Skeletal muscle tissue (tissue), 3 donors: ENCODE measurements at regions not wholly inside any gene's neighbourhood (a gene's known extent, or its start where the extent isn't known, plus 50 kb on each side); places are given as distances from the start of the nearest gene placed in this dataset.
"Not testable (repeated sequence)": the region's sequence is repeated elsewhere in the genome, so short reads cannot be mapped to it uniquely, and the experiment has no call there.

ENCODE experiments used
- H3K27ac ChIP-seq: one replicate; pipeline ENCODE4 v1.7.0; 2013; ENCODE audit warnings: mild to moderate bottlenecking, low read depth, low read length, inconsistent platforms
- H3K27me3 ChIP-seq, 3 donors: one replicate each; pipeline ENCODE4 v1.7.0; 2013; ENCODE audit warnings: low read length in 3 of 3; ENCODE audit not compliant: control insufficient read depth in 3 of 3, insufficient read depth in 3 of 3
- H3K36me3 ChIP-seq, 3 donors: one replicate each; pipeline ENCODE4 v1.7.0; 2013; ENCODE audit warnings: low read length in 3 of 3; ENCODE audit not compliant: control insufficient read depth in 3 of 3, insufficient read depth in 3 of 3
- H3K4me1 ChIP-seq, 3 donors: one replicate each; pipeline ENCODE4 v1.7.0; 2013; ENCODE audit warnings: low read length in 3 of 3, mild to moderate bottlenecking in 3 of 3; ENCODE audit not compliant: control insufficient read depth in 3 of 3, insufficient read depth in 3 of 3
- H3K4me3 ChIP-seq, 3 donors: one replicate each; pipeline ENCODE4 v1.7.0; 2013; ENCODE audit warnings: low read length in 3 of 3
- H3K9ac ChIP-seq, 3 donors: one replicate each; pipeline ENCODE4 v1.7.0; 2013; ENCODE audit warnings: low read length in 3 of 3, mild to moderate bottlenecking in 3 of 3, moderate library complexity in 2 of 3, low read depth in 1 of 3
- H3K9me3 ChIP-seq, 3 donors: one replicate each; pipeline ENCODE4 v1.7.0; 2013; ENCODE audit warnings: low read length in 3 of 3; ENCODE audit not compliant: control insufficient read depth in 3 of 3
- donor health status: Osteomylitis.

DNA sequence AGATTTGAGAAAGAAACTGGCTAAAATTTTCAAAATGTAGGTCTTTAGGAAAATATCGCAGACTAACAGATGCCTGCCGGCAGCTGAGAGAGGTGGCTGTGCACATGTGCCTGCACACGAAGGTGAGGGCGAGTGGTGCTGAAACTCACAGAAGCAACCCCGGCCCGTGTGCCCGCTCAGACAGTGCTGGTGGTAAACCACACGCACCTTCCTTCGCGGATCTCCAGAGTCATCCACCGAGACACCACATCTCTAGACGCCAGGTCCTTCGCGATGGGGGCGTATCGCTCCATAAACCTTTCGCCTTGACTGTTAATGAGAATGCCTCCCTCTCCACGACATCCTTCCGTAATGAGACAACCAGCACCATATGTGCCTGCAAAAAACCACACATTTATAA, 68.5 kb upstream of the TNK2 start:
- not testable (repeated sequence) for H3K27ac ChIP-seq, H3K4me1 ChIP-seq, H3K9ac ChIP-seq, H3K9me3 ChIP-seq, H3K4me3 ChIP-seq, H3K27me3 ChIP-seq
- H3K36me3 ChIP-seq = peaks cover 8 to 37% (median 28%) of the 10 kb centered on the region in 3 donors

DNA sequence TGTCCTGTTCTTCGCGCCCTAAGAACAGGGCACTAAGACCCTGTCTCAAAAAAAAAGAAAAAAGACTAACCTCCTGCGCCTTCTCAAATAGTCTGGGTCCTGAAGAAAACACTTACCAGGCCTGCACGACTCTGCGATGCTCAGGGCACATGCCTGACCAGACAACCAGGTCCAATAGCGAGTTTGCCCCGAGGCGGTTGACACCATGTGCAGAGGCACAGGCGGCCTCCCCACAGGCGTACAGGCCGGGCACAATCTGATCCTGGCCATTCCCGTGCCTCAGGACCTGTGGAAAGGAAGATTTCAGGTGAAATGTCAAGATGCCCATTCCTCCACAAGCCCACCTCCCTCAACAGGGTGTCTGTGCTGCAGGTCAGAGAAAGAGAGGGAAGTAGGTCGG, 65.9 kb upstream of the TNK2 start:
- peaks cover 18 to 49% (median 38%) of the 10 kb centered on the region in 3 donors for H3K36me3 ChIP-seq
- not testable (repeated sequence) for H3K9me3 ChIP-seq, H3K27ac ChIP-seq, H3K27me3 ChIP-seq, H3K4me1 ChIP-seq, H3K9ac ChIP-seq, H3K4me3 ChIP-seq

GRCh38 chr3:195970873-195971272, 62.5 kb upstream of the TNK2 start:
- peaks cover 22 to 44% (median 30%) of the 10 kb centered on the region in 3 donors for H3K36me3 ChIP-seq
- H3K9ac ChIP-seq, H3K9me3 ChIP-seq, H3K27me3 ChIP-seq, H3K27ac ChIP-seq, H3K4me1 ChIP-seq, H3K4me3 ChIP-seq: not testable (repeated sequence)

- peaks cover 23 to 43% (median 27%) of the 10 kb centered on the region in 3 donors for H3K36me3 ChIP-seq
- H3K27me3 ChIP-seq, H3K9ac ChIP-seq, H3K27ac ChIP-seq, H3K4me1 ChIP-seq, H3K4me3 ChIP-seq, H3K9me3 ChIP-seq: not testable (repeated sequence)
These were observed 61.8 kb upstream of the TNK2 start for GRCh38 chr3:195969838-195970776.

GRCh38 chr3:195969341-195969740, 61.0 kb upstream of the TNK2 start:
- H3K4me3 ChIP-seq, H3K27me3 ChIP-seq, H3K4me1 ChIP-seq, H3K9ac ChIP-seq, H3K27ac ChIP-seq, H3K9me3 ChIP-seq: not testable (repeated sequence)
- peaks cover 29 to 43% (median 31%) of the 10 kb centered on the region in 3 donors for H3K36me3 ChIP-seq

DNA sequence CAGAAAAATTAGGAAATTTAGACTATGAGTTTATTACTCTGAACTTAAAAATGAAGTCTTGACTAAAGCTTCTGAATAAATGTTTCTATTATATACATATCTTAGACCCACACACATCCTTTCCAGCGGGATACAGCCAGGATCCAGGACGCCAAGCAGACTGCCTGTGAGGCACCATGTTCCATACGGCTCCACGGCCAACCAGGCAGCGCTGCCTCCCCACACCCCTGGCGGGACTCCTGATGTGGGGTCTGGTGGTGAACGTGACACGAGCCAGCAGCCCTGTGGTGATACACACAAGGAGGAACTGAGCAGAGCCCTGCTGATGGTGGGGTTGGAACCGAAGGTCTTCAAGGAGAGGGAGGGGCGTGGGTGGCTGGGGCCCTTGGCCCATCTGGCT, 59.8 kb upstream of the TNK2 start:
- H3K36me3 ChIP-seq = peaks cover 26 to 36% (median 29%) of the 10 kb centered on the region in 3 donors
- H3K27me3 ChIP-seq, H3K4me1 ChIP-seq, H3K27ac ChIP-seq, H3K9ac ChIP-seq, H3K4me3 ChIP-seq, H3K9me3 ChIP-seq: not testable (repeated sequence)

DNA sequence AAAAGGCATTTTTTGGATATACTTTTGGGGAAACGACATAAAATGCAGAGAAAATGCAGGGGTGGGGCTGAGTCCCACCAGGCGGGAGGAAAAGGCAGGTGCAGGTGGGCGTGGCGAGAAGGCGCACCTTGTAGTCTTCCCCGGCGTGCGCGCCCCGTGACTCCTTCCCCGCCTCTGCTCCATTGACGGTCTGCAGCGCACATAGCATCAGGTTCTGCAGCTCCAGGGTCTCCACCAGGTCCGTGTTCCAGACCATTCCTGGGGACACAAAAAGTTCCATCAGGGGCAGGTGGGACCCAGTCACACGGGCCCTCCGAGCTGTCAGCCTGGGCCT, 59.0 kb upstream of the TNK2 start:
- H3K27ac ChIP-seq, H3K4me3 ChIP-seq, H3K27me3 ChIP-seq, H3K4me1 ChIP-seq, H3K9ac ChIP-seq, H3K9me3 ChIP-seq: not testable (repeated sequence)
- peaks cover 29 to 40% (median 29%) of the 10 kb centered on the region in 3 donors for H3K36me3 ChIP-seq

GRCh38 chr3:195966563-195967386, 58.4 kb upstream of the TNK2 start:
- peaks cover 29 to 40% (median 30%) of the 10 kb centered on the region in 3 donors for H3K36me3 ChIP-seq
- H3K4me3 ChIP-seq, H3K27ac ChIP-seq, H3K9me3 ChIP-seq, H3K9ac ChIP-seq, H3K27me3 ChIP-seq, H3K4me1 ChIP-seq: not testable (repeated sequence)

GRCh38 chr3:195965217-195965616, 56.9 kb upstream of the TNK2 start:
- not testable (repeated sequence) for H3K27ac ChIP-seq, H3K27me3 ChIP-seq, H3K9ac ChIP-seq, H3K4me1 ChIP-seq, H3K4me3 ChIP-seq, H3K9me3 ChIP-seq
- peaks cover 21 to 30% (median 22%) of the 10 kb centered on the region in 3 donors for H3K36me3 ChIP-seq
